ENCODE measurements at regions not wholly inside any gene's neighbourhood (a gene's known extent, or its start where the extent isn't known, plus 50 kb on each side); places are given as distances from the start of the nearest gene placed in this dataset.

DNA sequence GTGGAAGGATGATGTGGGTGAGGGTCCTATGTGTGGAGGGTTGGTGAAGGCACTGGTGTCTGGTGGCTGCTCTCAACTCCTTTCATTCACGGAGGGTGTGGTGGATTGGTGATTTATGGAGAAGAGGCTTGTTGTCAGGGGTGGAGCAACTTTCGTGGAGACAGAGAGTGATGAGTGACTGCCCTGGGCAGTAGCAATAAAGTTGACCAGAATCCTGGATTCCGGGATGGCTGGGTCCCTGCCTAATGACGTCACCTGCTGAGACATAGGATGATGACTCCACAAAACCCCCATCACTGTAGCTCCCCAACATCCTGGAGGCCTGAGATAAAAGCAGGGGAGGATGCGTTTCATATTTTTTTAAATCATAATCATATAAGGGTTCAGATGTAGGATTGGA is 193.0 kb downstream of the ACKR3 start:
- Histone ChIP-seq H3K27me3 (ENCODE audit: control insufficient read depth, insufficient read depth, low read length) (no peaks in the 10 kb centered on the region), H3K9me3 (ENCODE audit: control insufficient read depth, insufficient read depth, low read length) (no peaks in the 10 kb centered on the region), H3K9ac (ENCODE audit: low read depth, low read length) (no peak overlapping the region), H3K4me1 (ENCODE audit: control insufficient read depth, insufficient read depth, low read length) (no peaks in the 10 kb centered on the region), H3K4me3 (ENCODE audit: low read depth, low read length) (no peak overlapping the region), H3K36me3 (ENCODE audit: control insufficient read depth, insufficient read depth, low read length) (no peaks in the 10 kb centered on the region)

GRCh38 chr2:236763857-236764256 is 194.2 kb downstream of the ACKR3 start:
- no peak overlapping the region for H3K9ac ChIP-seq (ENCODE audit: low read depth, low read length)
- no peaks in the 10 kb centered on the region for H3K4me1 ChIP-seq (ENCODE audit: control insufficient read depth, insufficient read depth, low read length)
- H3K9me3 ChIP-seq (ENCODE audit: control insufficient read depth, insufficient read depth, low read length) = no peaks in the 10 kb centered on the region
- no peaks in the 10 kb centered on the region for H3K36me3 ChIP-seq (ENCODE audit: control insufficient read depth, insufficient read depth, low read length)
- H3K27me3 ChIP-seq (ENCODE audit: control insufficient read depth, insufficient read depth, low read length) = no peaks in the 10 kb centered on the region
- H3K4me3 ChIP-seq (ENCODE audit: low read depth, low read length) = no peak overlapping the region

DNA sequence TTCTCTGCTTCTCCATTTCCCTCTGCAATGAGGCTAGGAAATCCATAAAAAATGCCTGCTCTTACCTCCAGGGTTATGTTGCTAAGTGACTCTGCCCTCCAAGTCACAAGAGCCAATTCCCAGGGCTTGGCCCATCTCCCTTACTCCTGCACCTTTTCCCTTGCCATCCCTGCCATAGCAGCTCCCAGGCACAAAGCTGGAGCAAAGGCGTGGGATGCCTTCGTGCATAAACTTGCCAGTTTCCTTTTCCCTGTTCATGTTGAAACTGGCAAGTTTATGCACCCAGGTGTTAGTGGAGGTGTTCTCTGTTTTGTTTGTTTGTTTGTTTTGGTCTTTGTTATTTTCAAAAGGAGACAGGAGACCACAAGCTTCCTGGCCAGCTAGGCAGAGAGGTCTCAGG is 195.1 kb downstream of the ACKR3 start:
- H3K4me1 ChIP-seq (ENCODE audit: control insufficient read depth, insufficient read depth, low read length) = no peaks in the 10 kb centered on the region
- no peak overlapping the region for H3K9ac ChIP-seq (ENCODE audit: low read depth, low read length)

GRCh38 chr2:236765478-236765877 is 195.9 kb downstream of the ACKR3 start:
- H3K4me3 ChIP-seq (ENCODE audit: low read depth, low read length) = no peak overlapping the region
- no peaks in the 10 kb centered on the region for H3K9me3 ChIP-seq (ENCODE audit: control insufficient read depth, insufficient read depth, low read length)
- H3K36me3 ChIP-seq (ENCODE audit: control insufficient read depth, insufficient read depth, low read length) = no peaks in the 10 kb centered on the region
- H3K27me3 ChIP-seq (ENCODE audit: control insufficient read depth, insufficient read depth, low read length) = no peaks in the 10 kb centered on the region
- no peak overlapping the region for H3K9ac ChIP-seq (ENCODE audit: low read depth, low read length)
- H3K4me1 ChIP-seq (ENCODE audit: control insufficient read depth, insufficient read depth, low read length) = no peaks in the 10 kb centered on the region

More for the DNA sequence above, 195.1 kb downstream of the ACKR3 start:
- no peak overlapping the region for H3K4me3 ChIP-seq (ENCODE audit: low read depth, low read length)
- no peaks in the 10 kb centered on the region for H3K36me3 ChIP-seq (ENCODE audit: control insufficient read depth, insufficient read depth, low read length)
- H3K9me3 ChIP-seq (ENCODE audit: control insufficient read depth, insufficient read depth, low read length) = no peaks in the 10 kb centered on the region
- no peaks in the 10 kb centered on the region for H3K27me3 ChIP-seq (ENCODE audit: control insufficient read depth, insufficient read depth, low read length)

GRCh38 chr2:236766850-236767249 is 197.2 kb downstream of the ACKR3 start:
- no peaks in the 10 kb centered on the region for H3K9me3 ChIP-seq (ENCODE audit: control insufficient read depth, insufficient read depth, low read length)
- no peaks in the 10 kb centered on the region for H3K27me3 ChIP-seq (ENCODE audit: control insufficient read depth, insufficient read depth, low read length)
- H3K4me1 ChIP-seq (ENCODE audit: control insufficient read depth, insufficient read depth, low read length) = no peaks in the 10 kb centered on the region
- no peak overlapping the region for H3K4me3 ChIP-seq (ENCODE audit: low read depth, low read length)
- no peak overlapping the region for H3K9ac ChIP-seq (ENCODE audit: low read depth, low read length)
- H3K36me3 ChIP-seq (ENCODE audit: control insufficient read depth, insufficient read depth, low read length) = no peaks in the 10 kb centered on the region

DNA sequence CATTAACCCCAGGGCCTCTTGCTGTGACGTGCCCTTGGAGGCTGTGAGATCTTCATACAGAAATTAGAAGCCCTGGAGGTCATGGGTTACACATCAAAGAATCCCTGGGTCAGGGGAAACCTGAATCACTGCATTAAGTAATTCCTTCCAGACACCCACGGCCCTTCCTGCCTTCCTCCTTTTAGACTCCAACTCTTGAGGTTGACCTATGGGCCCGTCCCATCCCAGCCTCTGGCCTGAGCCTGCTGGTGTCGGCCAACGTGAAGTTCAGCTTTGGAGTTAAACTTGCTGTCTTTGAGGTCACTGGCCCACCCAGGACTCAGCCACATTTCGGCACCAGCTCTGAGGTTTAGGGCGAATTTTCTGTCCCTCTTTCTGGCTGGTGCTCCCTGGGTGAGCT is 198.3 kb downstream of the ACKR3 start:
- no peaks in the 10 kb centered on the region for H3K27me3 ChIP-seq (ENCODE audit: control insufficient read depth, insufficient read depth, low read length)
- H3K4me1 ChIP-seq (ENCODE audit: control insufficient read depth, insufficient read depth, low read length) = no peaks in the 10 kb centered on the region
- H3K9ac ChIP-seq (ENCODE audit: low read depth, low read length) = no peak overlapping the region
- no peak overlapping the region for H3K4me3 ChIP-seq (ENCODE audit: low read depth, low read length)
- H3K9me3 ChIP-seq (ENCODE audit: control insufficient read depth, insufficient read depth, low read length) = no peaks in the 10 kb centered on the region
- no peaks in the 10 kb centered on the region for H3K36me3 ChIP-seq (ENCODE audit: control insufficient read depth, insufficient read depth, low read length)

- Histone ChIP-seq H3K9me3 (ENCODE audit: control insufficient read depth, insufficient read depth, low read length) (no peaks in the 10 kb centered on the region), H3K36me3 (ENCODE audit: control insufficient read depth, insufficient read depth, low read length) (no peaks in the 10 kb centered on the region), H3K4me3 (ENCODE audit: low read depth, low read length) (no peak overlapping the region), H3K4me1 (ENCODE audit: control insufficient read depth, insufficient read depth, low read length) (no peaks in the 10 kb centered on the region), H3K9ac (ENCODE audit: low read depth, low read length) (no peak overlapping the region), H3K27me3 (ENCODE audit: control insufficient read depth, insufficient read depth, low read length) (no peaks in the 10 kb centered on the region)
Measured at GRCh38 chr2:236768393-236769140, 198.9 kb downstream of the ACKR3 start.

GRCh38 chr2:236769981-236770671 is 200.5 kb downstream of the ACKR3 start:
- Histone ChIP-seq H3K27me3 (ENCODE audit: control insufficient read depth, insufficient read depth, low read length) (no peaks in the 10 kb centered on the region), H3K9me3 (ENCODE audit: control insufficient read depth, insufficient read depth, low read length) (no peaks in the 10 kb centered on the region), H3K9ac (ENCODE audit: low read depth, low read length) (no peak overlapping the region), H3K4me1 (ENCODE audit: control insufficient read depth, insufficient read depth, low read length) (no peaks in the 10 kb centered on the region), H3K36me3 (ENCODE audit: control insufficient read depth, insufficient read depth, low read length) (no peaks in the 10 kb centered on the region), H3K4me3 (ENCODE audit: low read depth, low read length) (no peak overlapping the region)

GRCh38 chr2:236772220-236772837 is 202.7 kb downstream of the ACKR3 start:
- Histone ChIP-seq H3K36me3 (ENCODE audit: control insufficient read depth, insufficient read depth, low read length) (no peaks in the 10 kb centered on the region), H3K9ac (ENCODE audit: low read depth, low read length) (no peak overlapping the region), H3K4me3 (ENCODE audit: low read depth, low read length) (no peak overlapping the region), H3K4me1 (ENCODE audit: control insufficient read depth, insufficient read depth, low read length) (no peaks in the 10 kb centered on the region), H3K27me3 (ENCODE audit: control insufficient read depth, insufficient read depth, low read length) (no peaks in the 10 kb centered on the region), H3K9me3 (ENCODE audit: control insufficient read depth, insufficient read depth, low read length) (no peaks in the 10 kb centered on the region)

DNA sequence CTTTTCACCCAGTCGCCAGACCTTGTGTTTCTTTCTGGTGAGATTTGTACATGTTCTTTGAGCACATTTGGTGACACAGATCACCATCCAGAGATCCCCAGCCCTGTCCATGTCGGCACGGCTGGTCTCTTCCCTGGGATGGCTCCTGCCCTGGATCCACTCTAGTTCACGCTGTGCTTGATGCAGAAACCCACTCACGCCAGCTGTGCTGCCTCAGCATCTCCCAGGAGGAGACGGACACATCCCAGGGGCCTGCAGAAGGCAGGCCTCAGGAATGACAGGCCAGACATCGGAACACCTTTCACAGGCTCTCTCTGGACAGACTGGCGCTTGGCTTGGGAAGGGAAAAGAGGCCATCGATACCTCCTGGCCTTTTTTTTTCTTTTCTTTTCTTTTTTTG is 203.6 kb downstream of the ACKR3 start:
- Histone ChIP-seq H3K4me1 (ENCODE audit: control insufficient read depth, insufficient read depth, low read length) (no peaks in the 10 kb centered on the region), H3K27me3 (ENCODE audit: control insufficient read depth, insufficient read depth, low read length) (no peaks in the 10 kb centered on the region), H3K36me3 (ENCODE audit: control insufficient read depth, insufficient read depth, low read length) (no peaks in the 10 kb centered on the region), H3K4me3 (ENCODE audit: low read depth, low read length) (no peak overlapping the region), H3K9ac (ENCODE audit: low read depth, low read length) (no peak overlapping the region), H3K9me3 (ENCODE audit: control insufficient read depth, insufficient read depth, low read length) (no peaks in the 10 kb centered on the region)

GRCh38 chr2:236774171-236774570 is 204.5 kb downstream of the ACKR3 start:
- no peaks in the 10 kb centered on the region for H3K4me1 ChIP-seq (ENCODE audit: control insufficient read depth, insufficient read depth, low read length)
- no peaks in the 10 kb centered on the region for H3K27me3 ChIP-seq (ENCODE audit: control insufficient read depth, insufficient read depth, low read length)
- no peak overlapping the region for H3K4me3 ChIP-seq (ENCODE audit: low read depth, low read length)
- no peaks in the 10 kb centered on the region for H3K36me3 ChIP-seq (ENCODE audit: control insufficient read depth, insufficient read depth, low read length)
- no peak overlapping the region for H3K9ac ChIP-seq (ENCODE audit: low read depth, low read length)
- H3K9me3 ChIP-seq (ENCODE audit: control insufficient read depth, insufficient read depth, low read length) = no peaks in the 10 kb centered on the region

GRCh38 chr2:236775511-236775910 is 205.9 kb downstream of the ACKR3 start:
- H3K4me3 ChIP-seq (ENCODE audit: low read depth, low read length) = no peak overlapping the region
- no peaks in the 10 kb centered on the region for H3K9me3 ChIP-seq (ENCODE audit: control insufficient read depth, insufficient read depth, low read length)
- H3K9ac ChIP-seq (ENCODE audit: low read depth, low read length) = no peak overlapping the region
- no peaks in the 10 kb centered on the region for H3K27me3 ChIP-seq (ENCODE audit: control insufficient read depth, insufficient read depth, low read length)
- no peaks in the 10 kb centered on the region for H3K4me1 ChIP-seq (ENCODE audit: control insufficient read depth, insufficient read depth, low read length)
- no peaks in the 10 kb centered on the region for H3K36me3 ChIP-seq (ENCODE audit: control insufficient read depth, insufficient read depth, low read length)
